ENCODE measurements at regions not wholly inside any gene's neighbourhood (a gene's known extent, or its start where the extent isn't known, plus 50 kb on each side); places are given as distances from the start of the nearest gene placed in this dataset.
A peak's percentile ranks its signal among the peaks of the same experiment; 100 is the strongest.

GRCh38 chr4:159018062-159018629, 84.7 kb upstream of the RAPGEF2 start:
- H3K4me3 ChIP-seq, result no peak overlapping the region
- peaks cover 0 to 20% (median 10%) of the 10 kb centered on the region in 4 donors for H3K4me1 ChIP-seq
- H3K9me3 ChIP-seq, result no peaks in the 10 kb centered on the region
- no peaks in the 10 kb centered on the region for H3K36me3 ChIP-seq
- no peak for DNase-seq
- no peak for TF ChIP-seq POLR2A (IDR thresholded peaks at IDR 0.05)
- no peak for TF ChIP-seq CTCF (IDR thresholded peaks at IDR 0.05)
- TF ChIP-seq EP300 (IDR thresholded peaks at IDR 0.05), result no peak
- no peak for TF ChIP-seq POLR2AphosphoS5 (IDR thresholded peaks at IDR 0.05)
- 59 to 81% methylated on average over 4 of the region's 4 CpGs for WGBS, 2 donors
- H3K27ac ChIP-seq, result no peak overlapping the region
- H3K27me3 ChIP-seq, result no peaks in the 10 kb centered on the region
- intact Hi-C loops (cut with DNase I), result loop anchor here (10.0 kb wide), 1 partner anchor 133 kb away; no protein-coding TSS in a partner anchor

GRCh38 chr4:159019356-159019755, 83.5 kb upstream of the RAPGEF2 start:
- H3K4me1 ChIP-seq, result peaks cover 0 to 32% (median 21%) of the 10 kb centered on the region in 4 donors
- no peak for DNase-seq
- no peaks in the 10 kb centered on the region for H3K9me3 ChIP-seq
- intact Hi-C loops (cut with DNase I), result loop anchor here (10.0 kb wide), 1 partner anchor 135 kb away; no protein-coding TSS in a partner anchor
- no peaks in the 10 kb centered on the region for H3K27me3 ChIP-seq
- no peaks in the 10 kb centered on the region for H3K36me3 ChIP-seq
- H3K4me3 ChIP-seq, result no peak overlapping the region
- H3K27ac ChIP-seq, result no peak overlapping the region
- no peak for TF ChIP-seq CTCF (IDR thresholded peaks at IDR 0.05)
- TF ChIP-seq EP300 (IDR thresholded peaks at IDR 0.05), result no peak
- no peak for TF ChIP-seq POLR2A (IDR thresholded peaks at IDR 0.05)
- TF ChIP-seq POLR2AphosphoS5 (IDR thresholded peaks at IDR 0.05), result no peak
- 80% methylated on average over 5 of the region's 5 CpGs for WGBS, 2 donors

- H3K4me3 ChIP-seq, result no peak overlapping the region
- TF ChIP-seq POLR2AphosphoS5 (IDR thresholded peaks at IDR 0.05) (no peak), EP300 (IDR thresholded peaks at IDR 0.05) (no peak), POLR2A (IDR thresholded peaks at IDR 0.05) (no peak), CTCF (IDR thresholded peaks at IDR 0.05) (no peak)
- peak overlapping the region in 2 of 4 donors; percentile 71 to 78 for H3K27ac ChIP-seq
- H3K27me3 ChIP-seq, result no peaks in the 10 kb centered on the region
- H3K36me3 ChIP-seq, result no peaks in the 10 kb centered on the region
- intact Hi-C loops (cut with DNase I), result loop anchor here (5.0 kb wide), 2 partner anchors 81 to 156 kb away; partner anchors contain the start of gene RAPGEF2
- no peak for DNase-seq
- H3K9me3 ChIP-seq, result no peaks in the 10 kb centered on the region
- peaks cover 0 to 39% (median 19%) of the 10 kb centered on the region in 4 donors for H3K4me1 ChIP-seq
- WGBS, 2 donors, result 83 to 86% methylated on average over 6 of the region's 6 CpGs
Measured at GRCh38 chr4:159021597-159022385, 81.1 kb upstream of the RAPGEF2 start.

- Histone ChIP-seq H3K27me3 (no peaks in the 10 kb centered on the region), H3K9me3 (no peaks in the 10 kb centered on the region), H3K4me3 (no peak overlapping the region), H3K36me3 (no peaks in the 10 kb centered on the region), H3K27ac (peak overlapping the region in 3 of 4 donors; percentile 57 to 78 (median 71)), H3K4me1 (peaks cover 0 to 39% (median 19%) of the 10 kb centered on the region in 4 donors)
- peak; percentile 78 for DNase-seq
- 71 to 75% methylated on average over 3 of the region's 3 CpGs for WGBS, 2 donors
- TF ChIP-seq CTCF (IDR thresholded peaks at IDR 0.05) (no peak), EP300 (IDR thresholded peaks at IDR 0.05) (peak; percentile 42 to 83 (median 48)), POLR2AphosphoS5 (IDR thresholded peaks at IDR 0.05) (peak; percentile 85 to 93 (median 92))
- intact Hi-C loops (cut with DNase I), result loop anchor here (5.0 kb wide), 2 partner anchors 79 to 154 kb away; partner anchors contain the start of gene RAPGEF2
Measured at GRCh38 chr4:159023741-159024140, 79.1 kb upstream of the RAPGEF2 start.
